Keratinocyte (primary cell): ENCODE measurements at regions not wholly inside any gene's neighbourhood (a gene's known extent, or its start where the extent isn't known, plus 50 kb on each side); places are given as distances from the start of the nearest gene placed in this dataset.

Experiments
- DNase-seq: peaks from one replicate; pipeline ENCODE4 v3.0.0-alpha.2; 2011; ENCODE audit warnings: low read depth, missing footprints, low spot score
- FAIRE-seq: peaks from 2 replicates; lab custom pipeline; 2011; peaks lifted over from hg19 to GRCh38; lab: Jason Lieb, UNC
- H2AFZ ChIP-seq: 2 replicates; pipeline ENCODE4 v1.6.0; 2012; ENCODE audit warnings: low read length, control low read depth, inconsistent platforms; ENCODE audit not compliant: control insufficient read depth
- H3K27ac ChIP-seq: 2 replicates; pipeline ENCODE4 v1.5.1; 2011; ENCODE audit warnings: low read length; ENCODE audit not compliant: control insufficient read depth, insufficient read depth
- H3K27me3 ChIP-seq: 3 replicates; pipeline ENCODE4 v1.6.0; 2011; ENCODE audit warnings: low read length; ENCODE audit not compliant: control insufficient read depth, insufficient read depth; ENCODE audit errors: extremely low read depth
- H3K36me3 ChIP-seq, 2 experiments: 2 replicates in 1 of 2; 3 replicates in 1 of 2; pipeline ENCODE4 v1.5.1; 2011; ENCODE audit warnings: low read length in 2 of 2, mild to moderate bottlenecking in 1 of 2; ENCODE audit not compliant: control insufficient read depth in 2 of 2, insufficient read depth in 2 of 2; ENCODE audit errors: extremely low read depth in 1 of 2
- H3K4me1 ChIP-seq: 3 replicates; pipeline ENCODE4 v1.5.1; 2011; ENCODE audit warnings: low read length; ENCODE audit not compliant: control insufficient read depth, insufficient read depth; ENCODE audit errors: extremely low read depth
- H3K4me2 ChIP-seq: 3 replicates; pipeline ENCODE4 v1.6.0; 2011; ENCODE audit warnings: low read depth, low read length; ENCODE audit not compliant: control insufficient read depth, insufficient read depth; ENCODE audit errors: extremely low read depth
- H3K4me3 ChIP-seq, 3 experiments: fragments of 200-600 bp in 1 of 3; sonication (generic) in 1 of 3; 2 replicates in 2 of 3; 3 replicates in 1 of 3; pipeline ENCODE4 v1.5.1; 2011 to 2016; ENCODE audit warnings: low read length in 3 of 3, mild to moderate bottlenecking in 3 of 3, control low read depth in 2 of 3, inconsistent platforms in 1 of 3, low read depth in 1 of 3, mixed read lengths in 1 of 3, mixed run types in 1 of 3, moderate library complexity in 1 of 3; ENCODE audit not compliant: control insufficient read depth in 2 of 3, insufficient read depth in 2 of 3; ENCODE audit errors: extremely low read depth in 1 of 3
- H3K79me2 ChIP-seq: 2 replicates; pipeline ENCODE4 v1.6.0; 2012; ENCODE audit warnings: low read length; ENCODE audit not compliant: control insufficient read depth, insufficient read depth
- H3K9ac ChIP-seq: 3 replicates; pipeline ENCODE4 v1.6.0; 2011; ENCODE audit warnings: low read length; ENCODE audit not compliant: control insufficient read depth, insufficient read depth; ENCODE audit errors: extremely low read depth
- H3K9me1 ChIP-seq: 3 replicates; pipeline ENCODE4 v1.6.0; 2011; ENCODE audit warnings: low read length; ENCODE audit not compliant: control insufficient read depth, insufficient read depth; ENCODE audit errors: extremely low read depth
- H3K9me3 ChIP-seq: 2 replicates; pipeline ENCODE4 v1.5.1; 2012; ENCODE audit warnings: low read depth, low read length; ENCODE audit not compliant: control insufficient read depth
- H4K20me1 ChIP-seq: 3 replicates; pipeline ENCODE4 v1.6.0; 2011; ENCODE audit warnings: low read length; ENCODE audit not compliant: control insufficient read depth, insufficient read depth; ENCODE audit errors: extremely low read depth
- EZH2 ChIP-seq: IDR thresholded peaks from one replicate; pipeline ENCODE4 v1.6.1; 2012; ENCODE audit warnings: inconsistent platforms, mild to moderate bottlenecking, low read length, moderate library complexity
- dilution Hi-C: fragments of 300-500 bp; cut with MboI; formaldehyde crosslinking; loops from one replicate; pipeline ENCODE4 v1.7.0; 2020; ENCODE audit warnings: low sequenced_read_pairs; ENCODE audit not compliant: extremely low pct_ligation_motif_present
- TF ChIP-seq, protein P1 (sequence below), 3 experiments: IDR thresholded peaks in 1 of 3; conservative IDR thresholded peaks in 1 of 3; optimal IDR thresholded peaks in 1 of 3; 2 replicates in 2 of 3; 3 replicates in 1 of 3; pipeline versions ENCODE3 to v1.5.1; 2011; ENCODE audit warnings: low read length in 3 of 3, mild to moderate bottlenecking in 3 of 3, moderate library complexity in 2 of 3, control low read depth in 1 of 3, inconsistent platforms in 1 of 3; ENCODE audit not compliant: insufficient read depth in 2 of 3; ENCODE audit errors: extremely low read depth in 1 of 3

DNA sequence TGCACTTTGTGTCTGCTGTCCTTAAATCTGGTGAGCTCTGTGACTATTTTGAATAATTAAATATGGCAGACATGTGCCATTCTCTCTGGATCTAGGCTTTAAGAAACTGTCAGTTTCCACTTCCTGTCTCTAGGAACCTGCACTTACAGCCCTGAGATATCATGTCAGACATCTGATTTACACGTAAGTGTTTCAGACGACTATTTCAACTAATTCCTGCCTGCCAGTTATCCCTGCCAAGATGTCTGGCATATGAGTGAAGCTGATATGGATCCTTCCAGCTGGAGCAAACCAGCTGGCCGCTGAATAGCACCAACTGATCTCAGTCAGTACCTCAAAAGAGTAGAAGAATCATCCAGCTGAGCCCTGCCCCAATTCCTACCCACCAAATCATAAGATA, 362.2 kb upstream of the SMIM30 start:
- no peak overlapping the region for H2AFZ ChIP-seq
- DNase-seq, result no peak
- no peaks in the 10 kb centered on the region for H3K79me2 ChIP-seq
- no peak overlapping the region for H3K4me2 ChIP-seq
- H3K9ac ChIP-seq, result no peak overlapping the region
- no peak for TF ChIP-seq EZH2
- TF ChIP-seq, protein P1, sequence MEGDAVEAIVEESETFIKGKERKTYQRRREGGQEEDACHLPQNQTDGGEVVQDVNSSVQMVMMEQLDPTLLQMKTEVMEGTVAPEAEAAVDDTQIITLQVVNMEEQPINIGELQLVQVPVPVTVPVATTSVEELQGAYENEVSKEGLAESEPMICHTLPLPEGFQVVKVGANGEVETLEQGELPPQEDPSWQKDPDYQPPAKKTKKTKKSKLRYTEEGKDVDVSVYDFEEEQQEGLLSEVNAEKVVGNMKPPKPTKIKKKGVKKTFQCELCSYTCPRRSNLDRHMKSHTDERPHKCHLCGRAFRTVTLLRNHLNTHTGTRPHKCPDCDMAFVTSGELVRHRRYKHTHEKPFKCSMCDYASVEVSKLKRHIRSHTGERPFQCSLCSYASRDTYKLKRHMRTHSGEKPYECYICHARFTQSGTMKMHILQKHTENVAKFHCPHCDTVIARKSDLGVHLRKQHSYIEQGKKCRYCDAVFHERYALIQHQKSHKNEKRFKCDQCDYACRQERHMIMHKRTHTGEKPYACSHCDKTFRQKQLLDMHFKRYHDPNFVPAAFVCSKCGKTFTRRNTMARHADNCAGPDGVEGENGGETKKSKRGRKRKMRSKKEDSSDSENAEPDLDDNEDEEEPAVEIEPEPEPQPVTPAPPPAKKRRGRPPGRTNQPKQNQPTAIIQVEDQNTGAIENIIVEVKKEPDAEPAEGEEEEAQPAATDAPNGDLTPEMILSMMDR (optimal IDR thresholded peaks at IDR 0.05 in 1 of 3, IDR thresholded peaks at IDR 0.05 in 1 of 3, conservative IDR thresholded peaks at IDR 0.05 in 1 of 3; ENCODE audit: extremely low read depth in 1 of 3, insufficient read depth in 2 of 3, low read length in 3 of 3), result no peak
- FAIRE-seq, result no peak
- H3K9me1 ChIP-seq, result no peaks in the 10 kb centered on the region
- no peaks in the 10 kb centered on the region for H4K20me1 ChIP-seq
- no peaks in the 10 kb centered on the region for H3K4me1 ChIP-seq
- dilution Hi-C loops, result no loop called here
- H3K9me3 ChIP-seq, result no peaks in the 10 kb centered on the region
- no peak overlapping the region for H3K27ac ChIP-seq
- H3K27me3 ChIP-seq, result no peaks in the 10 kb centered on the region
- no peaks in the 10 kb centered on the region for H3K36me3 ChIP-seq
- H3K4me3 ChIP-seq, result no peak overlapping the region

GRCh38 chr7:113464096-113464855, 345.9 kb upstream of the SMIM30 start:
- Histone ChIP-seq H3K27ac (no peak overlapping the region), H3K36me3 (no peaks in the 10 kb centered on the region), H3K9me3 (no peaks in the 10 kb centered on the region), H3K27me3 (no peaks in the 10 kb centered on the region), H2AFZ (no peak overlapping the region), H3K9me1 (no peaks in the 10 kb centered on the region), H3K9ac (no peak overlapping the region), H3K4me2 (no peak overlapping the region), H4K20me1 (no peaks in the 10 kb centered on the region), H3K79me2 (no peaks in the 10 kb centered on the region), H3K4me3 (no peak overlapping the region), H3K4me1 (no peaks in the 10 kb centered on the region)
- DNase-seq (no peak), FAIRE-seq (no peak)
- dilution Hi-C loops, result no loop called here
- TF ChIP-seq, protein P1 (optimal IDR thresholded peaks at IDR 0.05 in 1 of 3, IDR thresholded peaks at IDR 0.05 in 1 of 3, conservative IDR thresholded peaks at IDR 0.05 in 1 of 3; ENCODE audit: extremely low read depth in 1 of 3, insufficient read depth in 2 of 3, low read length in 3 of 3), result no peak
- TF ChIP-seq EZH2, result no peak
